ENCODE measurements at regions not wholly inside any gene's neighbourhood (a gene's known extent, or its start where the extent isn't known, plus 50 kb on each side); places are given as distances from the start of the nearest gene placed in this dataset.
A peak's percentile ranks its signal among the peaks of the same experiment; 100 is the strongest.

DNA sequence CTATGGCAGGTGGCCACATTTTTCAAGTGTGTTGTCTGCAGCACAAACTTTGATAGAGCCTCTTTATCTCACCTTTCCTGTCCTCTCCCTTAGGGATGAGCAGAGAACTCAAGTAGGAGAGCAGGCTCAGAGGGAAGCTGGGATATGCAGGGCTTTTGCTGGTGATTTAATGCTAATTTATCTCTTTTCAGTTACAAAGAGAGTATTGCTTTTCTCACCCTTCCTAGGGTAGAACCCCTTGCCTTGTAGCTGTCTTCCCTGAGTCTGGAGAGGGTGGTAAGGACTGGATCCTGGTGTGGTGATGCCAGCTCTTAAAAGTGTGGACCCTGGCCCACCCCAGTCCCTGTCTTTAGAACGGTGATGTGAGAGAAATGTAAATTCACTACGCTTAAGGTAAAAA, 1061.4 kb downstream of the TYW1 start:
- Histone ChIP-seq H3K27ac (no peak overlapping the region), H3K9me3 (no peaks in the 10 kb centered on the region), H3K36me3 (no peaks in the 10 kb centered on the region), H3K4me3 (no peak overlapping the region), H3K27me3 (no peaks in the 10 kb centered on the region), H3K4me1 (no peaks in the 10 kb centered on the region)
- TF ChIP-seq, protein P1, sequence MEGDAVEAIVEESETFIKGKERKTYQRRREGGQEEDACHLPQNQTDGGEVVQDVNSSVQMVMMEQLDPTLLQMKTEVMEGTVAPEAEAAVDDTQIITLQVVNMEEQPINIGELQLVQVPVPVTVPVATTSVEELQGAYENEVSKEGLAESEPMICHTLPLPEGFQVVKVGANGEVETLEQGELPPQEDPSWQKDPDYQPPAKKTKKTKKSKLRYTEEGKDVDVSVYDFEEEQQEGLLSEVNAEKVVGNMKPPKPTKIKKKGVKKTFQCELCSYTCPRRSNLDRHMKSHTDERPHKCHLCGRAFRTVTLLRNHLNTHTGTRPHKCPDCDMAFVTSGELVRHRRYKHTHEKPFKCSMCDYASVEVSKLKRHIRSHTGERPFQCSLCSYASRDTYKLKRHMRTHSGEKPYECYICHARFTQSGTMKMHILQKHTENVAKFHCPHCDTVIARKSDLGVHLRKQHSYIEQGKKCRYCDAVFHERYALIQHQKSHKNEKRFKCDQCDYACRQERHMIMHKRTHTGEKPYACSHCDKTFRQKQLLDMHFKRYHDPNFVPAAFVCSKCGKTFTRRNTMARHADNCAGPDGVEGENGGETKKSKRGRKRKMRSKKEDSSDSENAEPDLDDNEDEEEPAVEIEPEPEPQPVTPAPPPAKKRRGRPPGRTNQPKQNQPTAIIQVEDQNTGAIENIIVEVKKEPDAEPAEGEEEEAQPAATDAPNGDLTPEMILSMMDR (IDR thresholded peaks at IDR 0.05), result no peak
- no peak for DNase-seq (ENCODE audit: low spot score)

GRCh38 chr7:68063171-68063570, 1066.5 kb downstream of the TYW1 start:
- H3K9me3 ChIP-seq, result no peaks in the 10 kb centered on the region
- no peaks in the 10 kb centered on the region for H3K27me3 ChIP-seq
- no peak for DNase-seq (ENCODE audit: low spot score)
- no peak overlapping the region for H3K4me3 ChIP-seq
- TF ChIP-seq, protein P1 (IDR thresholded peaks at IDR 0.05), result peak in 1 of 2 donors; percentile 49
- H3K36me3 ChIP-seq, result no peaks in the 10 kb centered on the region
- H3K4me1 ChIP-seq, result no peaks in the 10 kb centered on the region
- H3K27ac ChIP-seq, result no peak overlapping the region

DNA sequence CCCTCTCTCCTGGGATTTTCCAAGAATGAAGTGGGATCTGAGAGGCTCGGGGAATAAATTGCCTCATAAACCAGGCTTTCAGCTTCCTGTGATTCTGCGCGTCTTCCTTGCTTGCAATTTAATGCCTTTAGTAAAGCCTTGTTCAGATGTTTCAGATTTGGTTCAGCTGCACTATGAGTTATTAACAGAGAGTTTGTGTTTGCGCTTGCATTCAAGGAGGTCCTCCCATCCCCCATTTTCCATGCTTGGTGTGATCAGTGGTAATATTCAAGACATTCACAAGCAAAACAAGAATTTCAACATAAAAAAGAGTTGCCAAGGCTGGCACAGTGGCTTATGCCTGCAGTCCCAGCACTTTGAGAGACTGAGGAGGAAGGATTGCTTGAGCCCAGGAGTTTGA, 1068.9 kb downstream of the TYW1 start:
- Histone ChIP-seq H3K9me3 (no peaks in the 10 kb centered on the region), H3K36me3 (no peaks in the 10 kb centered on the region), H3K27ac (no peak overlapping the region), H3K27me3 (no peaks in the 10 kb centered on the region), H3K4me1 (no peaks in the 10 kb centered on the region), H3K4me3 (no peak overlapping the region)
- TF ChIP-seq, protein P1 (IDR thresholded peaks at IDR 0.05), result no peak
- no peak for DNase-seq (ENCODE audit: low spot score)

DNA sequence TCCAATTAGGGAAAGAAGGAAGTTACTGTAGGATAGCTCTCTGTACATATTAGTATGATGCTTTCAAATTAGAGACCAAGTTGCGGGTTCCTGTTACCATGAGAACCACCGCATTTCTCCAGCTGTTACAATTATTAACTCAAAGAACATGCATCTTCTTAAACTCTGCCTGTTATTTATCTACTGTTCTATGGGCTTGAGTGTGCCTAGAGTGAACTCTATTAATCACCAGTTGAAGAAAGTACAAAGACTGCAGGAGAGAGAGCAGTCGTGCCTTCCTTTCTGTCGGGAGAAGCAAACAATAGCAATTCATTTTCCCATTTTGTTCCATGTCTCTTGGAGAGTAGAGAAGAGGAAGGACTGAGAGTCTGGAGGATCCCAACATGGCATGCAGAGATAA, 1071.2 kb downstream of the TYW1 start:
- TF ChIP-seq, protein P1 (IDR thresholded peaks at IDR 0.05), result no peak
- DNase-seq (ENCODE audit: low spot score), result no peak

GRCh38 chr7:68070992-68071391, 1074.4 kb downstream of the TYW1 start:
- Histone ChIP-seq H3K27me3 (no peaks in the 10 kb centered on the region), H3K9me3 (no peaks in the 10 kb centered on the region), H3K36me3 (no peaks in the 10 kb centered on the region), H3K4me3 (no peak overlapping the region), H3K27ac (no peak overlapping the region), H3K4me1 (no peaks in the 10 kb centered on the region)
- no peak for DNase-seq (ENCODE audit: low spot score)
- TF ChIP-seq, protein P1 (IDR thresholded peaks at IDR 0.05), result no peak

More for the DNA sequence above, 1071.2 kb downstream of the TYW1 start:
- Histone ChIP-seq H3K4me3 (no peak overlapping the region), H3K27me3 (no peaks in the 10 kb centered on the region), H3K36me3 (no peaks in the 10 kb centered on the region), H3K27ac (no peak overlapping the region), H3K4me1 (no peaks in the 10 kb centered on the region), H3K9me3 (no peaks in the 10 kb centered on the region)

GRCh38 chr7:68073701-68074100, 1077.1 kb downstream of the TYW1 start:
- Histone ChIP-seq H3K4me1 (no peaks in the 10 kb centered on the region), H3K4me3 (no peak overlapping the region), H3K9me3 (no peaks in the 10 kb centered on the region), H3K27me3 (no peaks in the 10 kb centered on the region), H3K27ac (no peak overlapping the region), H3K36me3 (no peaks in the 10 kb centered on the region)
- TF ChIP-seq, protein P1 (IDR thresholded peaks at IDR 0.05), result no peak
- DNase-seq (ENCODE audit: low spot score), result no peak
